ENCODE measurements at regions not wholly inside any gene's neighbourhood (a gene's known extent, or its start where the extent isn't known, plus 50 kb on each side); places are given as distances from the start of the nearest gene placed in this dataset.

- no peak for TF ChIP-seq ESRRA (CRISPR knock-in tag; IDR thresholded peaks at IDR 0.05; ENCODE audit: borderline replicate concordance)
- TF ChIP-seq, protein P1, sequence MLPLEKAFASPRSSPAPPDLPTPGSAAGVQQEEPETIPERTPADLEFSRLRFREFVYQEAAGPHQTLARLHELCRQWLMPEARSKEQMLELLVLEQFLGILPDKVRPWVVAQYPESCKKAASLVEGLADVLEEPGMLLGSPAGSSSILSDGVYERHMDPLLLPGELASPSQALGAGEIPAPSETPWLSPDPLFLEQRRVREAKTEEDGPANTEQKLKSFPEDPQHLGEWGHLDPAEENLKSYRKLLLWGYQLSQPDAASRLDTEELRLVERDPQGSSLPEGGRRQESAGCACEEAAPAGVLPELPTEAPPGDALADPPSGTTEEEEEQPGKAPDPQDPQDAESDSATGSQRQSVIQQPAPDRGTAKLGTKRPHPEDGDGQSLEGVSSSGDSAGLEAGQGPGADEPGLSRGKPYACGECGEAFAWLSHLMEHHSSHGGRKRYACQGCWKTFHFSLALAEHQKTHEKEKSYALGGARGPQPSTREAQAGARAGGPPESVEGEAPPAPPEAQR (CRISPR knock-in tag; IDR thresholded peaks at IDR 0.05) = no peak
- no peak for TF ChIP-seq ZBTB21 (CRISPR knock-in tag; IDR thresholded peaks at IDR 0.05; ENCODE audit: borderline replicate concordance)
- no peak for TF ChIP-seq E2F5 (CRISPR knock-in tag; IDR thresholded peaks at IDR 0.05)
- TF ChIP-seq CTCF (IDR thresholded peaks at IDR 0.05) = no peak
- TF ChIP-seq ZNF396 (CRISPR knock-in tag; IDR thresholded peaks at IDR 0.05; ENCODE audit: borderline replicate concordance) = no peak
These were observed 54.9 kb downstream of the PALM2AKAP2 start for GRCh38 chr9:109834855-109835254.

Data from WTC11 (cell line).